C4-2B (cell line): ENCODE measurements at regions not wholly inside any gene's neighbourhood (a gene's known extent, or its start where the extent isn't known, plus 50 kb on each side); places are given as distances from the start of the nearest gene placed in this dataset.

Experiments
- H3K27ac ChIP-seq: fragments of 450-650 bp; 2 replicates; pipeline ENCODE4 v1.5.1; 2017
- ZFX ChIP-seq: fragments of 450-650 bp; IDR thresholded peaks from 2 replicates; pipeline ENCODE4 v1.6.1; 2017
- TF ChIP-seq, protein P1 (sequence below): fragments of 450-650 bp; conservative IDR thresholded peaks from 2 replicates; pipeline ENCODE4 v1.5.1; 2017; ENCODE audit warnings: mild to moderate bottlenecking

DNA sequence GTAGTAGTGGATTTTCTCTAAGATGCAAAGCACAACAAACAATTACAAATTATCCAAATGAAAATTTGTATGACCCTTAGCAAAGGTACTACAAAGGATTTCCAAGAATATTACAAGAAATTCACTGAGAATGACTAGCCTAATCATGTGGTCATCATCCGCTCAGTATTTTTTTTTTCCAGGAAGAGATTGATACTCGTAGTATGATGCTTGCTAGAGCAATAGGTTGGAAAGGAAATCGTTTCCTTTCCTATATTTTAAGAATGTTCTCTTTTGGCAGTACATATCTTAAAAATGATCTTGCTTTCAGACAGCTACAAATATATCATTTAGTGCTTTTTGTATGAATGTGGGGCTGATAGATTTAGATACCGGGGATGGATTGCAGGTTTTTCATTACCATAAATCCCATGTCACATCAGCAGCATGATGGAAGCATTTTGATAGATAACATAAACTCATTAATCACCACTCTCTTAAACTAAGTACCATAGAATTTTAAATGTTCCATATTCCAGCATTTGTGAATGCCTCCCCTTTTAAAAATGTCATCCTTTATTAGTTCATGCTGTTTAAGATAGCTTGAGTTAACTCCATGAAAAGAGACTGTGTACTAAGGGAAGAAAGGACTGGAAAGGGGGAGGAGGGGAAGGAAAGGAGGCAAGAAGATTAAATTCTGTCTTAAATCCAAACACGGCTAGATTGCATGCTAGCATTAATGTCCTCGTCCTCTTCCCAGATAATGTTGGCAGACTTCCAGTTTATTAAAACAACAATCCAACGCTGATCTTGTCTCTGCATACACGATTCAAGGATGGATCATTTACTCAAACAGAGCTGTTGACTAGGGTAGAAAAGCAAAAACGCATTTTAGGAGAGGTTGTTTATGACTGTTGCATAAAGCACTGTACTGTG is 311.7 kb upstream of the ZNF608 start:
- no peak overlapping the region for H3K27ac ChIP-seq
- TF ChIP-seq, protein P1, sequence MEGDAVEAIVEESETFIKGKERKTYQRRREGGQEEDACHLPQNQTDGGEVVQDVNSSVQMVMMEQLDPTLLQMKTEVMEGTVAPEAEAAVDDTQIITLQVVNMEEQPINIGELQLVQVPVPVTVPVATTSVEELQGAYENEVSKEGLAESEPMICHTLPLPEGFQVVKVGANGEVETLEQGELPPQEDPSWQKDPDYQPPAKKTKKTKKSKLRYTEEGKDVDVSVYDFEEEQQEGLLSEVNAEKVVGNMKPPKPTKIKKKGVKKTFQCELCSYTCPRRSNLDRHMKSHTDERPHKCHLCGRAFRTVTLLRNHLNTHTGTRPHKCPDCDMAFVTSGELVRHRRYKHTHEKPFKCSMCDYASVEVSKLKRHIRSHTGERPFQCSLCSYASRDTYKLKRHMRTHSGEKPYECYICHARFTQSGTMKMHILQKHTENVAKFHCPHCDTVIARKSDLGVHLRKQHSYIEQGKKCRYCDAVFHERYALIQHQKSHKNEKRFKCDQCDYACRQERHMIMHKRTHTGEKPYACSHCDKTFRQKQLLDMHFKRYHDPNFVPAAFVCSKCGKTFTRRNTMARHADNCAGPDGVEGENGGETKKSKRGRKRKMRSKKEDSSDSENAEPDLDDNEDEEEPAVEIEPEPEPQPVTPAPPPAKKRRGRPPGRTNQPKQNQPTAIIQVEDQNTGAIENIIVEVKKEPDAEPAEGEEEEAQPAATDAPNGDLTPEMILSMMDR = no peak
- TF ChIP-seq ZFX = no peak

DNA sequence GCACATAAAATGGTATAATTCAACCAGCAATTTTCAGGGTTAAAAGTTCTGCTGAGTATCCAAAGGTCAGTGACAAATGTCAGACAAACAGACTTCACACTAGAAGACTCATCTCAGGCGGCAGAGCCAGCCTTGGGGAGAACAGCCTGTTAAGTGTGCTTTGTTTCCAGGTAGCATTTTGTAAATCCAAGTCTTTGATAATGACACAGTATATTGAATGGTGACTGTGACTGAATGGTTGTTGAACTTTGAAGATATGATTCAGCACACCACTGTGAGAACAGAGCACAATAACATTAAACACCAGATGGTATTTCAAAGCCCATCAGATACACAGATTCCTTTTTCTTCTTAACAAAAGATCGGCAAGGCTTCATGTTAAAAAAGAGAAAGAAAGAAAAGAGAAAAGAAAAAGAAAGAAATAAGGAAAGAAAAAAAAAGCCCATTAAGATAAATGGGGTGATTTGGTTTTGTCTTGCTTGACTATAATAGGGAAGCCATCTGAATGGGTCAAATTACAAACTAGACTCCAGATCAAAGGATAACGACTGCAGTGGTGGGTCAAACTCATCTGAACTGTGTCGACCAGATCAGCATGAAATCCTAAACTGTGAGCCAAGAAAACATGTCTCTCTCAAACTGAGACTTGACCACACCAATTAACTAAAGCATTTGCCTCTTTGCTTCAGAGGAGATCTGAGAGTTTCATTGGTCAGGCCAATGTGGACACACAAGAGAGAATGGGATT is 313.0 kb upstream of the ZNF608 start:
- TF ChIP-seq ZFX = no peak
- TF ChIP-seq, protein P1 = no peak
- no peak overlapping the region for H3K27ac ChIP-seq

- no peak for TF ChIP-seq ZFX
- TF ChIP-seq, protein P1 = no peak
- H3K27ac ChIP-seq = no peak overlapping the region
These were observed 315.3 kb upstream of the ZNF608 start for GRCh38 chr5:125061726-125062125.

GRCh38 chr5:125064621-125065438 is 318.4 kb upstream of the ZNF608 start:
- H3K27ac ChIP-seq = no peak overlapping the region
- TF ChIP-seq, protein P1 = no peak
- no peak for TF ChIP-seq ZFX

DNA sequence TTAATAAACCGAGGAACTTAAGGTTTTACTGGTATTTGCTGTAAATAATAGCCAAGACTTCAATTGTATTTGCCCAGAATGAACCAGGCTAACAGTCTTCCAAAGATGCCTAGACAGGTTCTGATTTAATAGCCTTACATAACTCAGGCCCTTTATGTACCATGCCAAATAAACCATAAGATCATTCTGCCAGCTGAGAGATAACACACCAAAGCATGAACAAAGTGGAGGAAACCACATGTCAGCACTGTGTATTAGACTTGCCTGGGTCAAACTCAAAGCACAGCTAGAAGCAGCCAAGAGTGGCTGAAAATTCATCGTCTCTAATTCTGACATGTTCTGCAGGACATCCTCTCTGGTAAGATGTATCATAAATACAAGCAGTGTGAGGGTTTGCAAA is 319.3 kb upstream of the ZNF608 start:
- TF ChIP-seq, protein P1 = no peak
- no peak for TF ChIP-seq ZFX
- H3K27ac ChIP-seq = no peak overlapping the region

DNA sequence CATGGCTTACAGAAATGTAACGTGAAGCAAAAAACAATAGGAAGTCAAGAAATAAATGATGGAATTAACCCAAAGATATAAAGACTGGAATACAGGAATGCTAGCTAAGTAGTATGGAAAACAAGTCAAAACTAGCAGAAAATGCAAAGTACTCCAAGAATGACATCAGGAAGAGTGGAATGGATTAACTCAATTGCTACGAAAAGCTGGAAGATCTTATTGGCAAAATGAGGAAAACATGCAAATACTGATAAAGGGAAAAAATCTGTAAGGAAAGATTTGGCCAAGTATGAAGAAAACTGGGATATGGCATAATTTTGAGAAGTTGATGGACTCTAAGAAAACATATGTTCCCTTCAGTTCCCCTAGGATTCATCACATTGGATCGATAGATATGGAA is 324.5 kb upstream of the ZNF608 start:
- H3K27ac ChIP-seq = no peak overlapping the region
- TF ChIP-seq, protein P1 = no peak
- TF ChIP-seq ZFX = no peak
